ENCODE measurements at regions not wholly inside any gene's neighbourhood (a gene's known extent, or its start where the extent isn't known, plus 50 kb on each side); places are given as distances from the start of the nearest gene placed in this dataset.

GRCh38 chrX:28303486-28303885 is 283.8 kb upstream of the IL1RAPL1 start:
- no peak for TF ChIP-seq CTCF (IDR thresholded peaks at IDR 0.05; ENCODE audit: low read depth, low read length)
- H3K4me3 ChIP-seq (replicated peaks in 1 of 2; ENCODE audit: low read depth in 2 of 2, low read length in 2 of 2) = no peak overlapping the region
- DNase-seq (ENCODE audit: low read depth in 2 of 2) = no peak

- DNase-seq (ENCODE audit: low read depth in 2 of 2) = peak in 1 of 2 donors; percentile 2
- TF ChIP-seq CTCF (IDR thresholded peaks at IDR 0.05; ENCODE audit: low read depth, low read length) = no peak
- H3K4me3 ChIP-seq (replicated peaks in 1 of 2; ENCODE audit: low read depth in 2 of 2, low read length in 2 of 2) = no peak overlapping the region
Observed at GRCh38 chrX:28278726-28279125, 297.5 kb upstream of the DCAF8L1 start.

GRCh38 chrX:28278251-28278650 is 297.0 kb upstream of the DCAF8L1 start:
- no peak for DNase-seq (ENCODE audit: low read depth in 2 of 2)
- no peak for TF ChIP-seq CTCF (IDR thresholded peaks at IDR 0.05; ENCODE audit: low read depth, low read length)
- no peak overlapping the region for H3K4me3 ChIP-seq (replicated peaks in 1 of 2; ENCODE audit: low read depth in 2 of 2, low read length in 2 of 2)

GRCh38 chrX:28273736-28274135 is 292.5 kb upstream of the DCAF8L1 start:
- no peak for TF ChIP-seq CTCF (IDR thresholded peaks at IDR 0.05; ENCODE audit: low read depth, low read length)

GRCh38 chrX:28246675-28247074 is 265.4 kb upstream of the DCAF8L1 start:
- no peak overlapping the region for H3K4me3 ChIP-seq (replicated peaks in 1 of 2; ENCODE audit: low read depth in 2 of 2, low read length in 2 of 2)
- no peak for DNase-seq (ENCODE audit: low read depth in 2 of 2)
- TF ChIP-seq CTCF (IDR thresholded peaks at IDR 0.05; ENCODE audit: low read depth, low read length) = no peak

More at GRCh38 chrX:28273736-28274135, 292.5 kb upstream of the DCAF8L1 start:
- DNase-seq (ENCODE audit: low read depth in 2 of 2) = peak; percentile 26 to 27
- no peak overlapping the region for H3K4me3 ChIP-seq (replicated peaks in 1 of 2; ENCODE audit: low read depth in 2 of 2, low read length in 2 of 2)

- DNase-seq (ENCODE audit: low read depth in 2 of 2) = no peak
- TF ChIP-seq CTCF (IDR thresholded peaks at IDR 0.05; ENCODE audit: low read depth, low read length) = no peak
- no peak overlapping the region for H3K4me3 ChIP-seq (replicated peaks in 1 of 2; ENCODE audit: low read depth in 2 of 2, low read length in 2 of 2)
Observed at GRCh38 chrX:28229217-28229616, 248.0 kb upstream of the DCAF8L1 start.

- peak in 1 of 2 donors; percentile 1 for DNase-seq (ENCODE audit: low read depth in 2 of 2)
- no peak overlapping the region for H3K4me3 ChIP-seq (replicated peaks in 1 of 2; ENCODE audit: low read depth in 2 of 2, low read length in 2 of 2)
- no peak for TF ChIP-seq CTCF (IDR thresholded peaks at IDR 0.05; ENCODE audit: low read depth, low read length)
Observed at GRCh38 chrX:28225513-28225912, 244.3 kb upstream of the DCAF8L1 start.

Data from cardiac fibroblast (primary cell).